Stimulated activated CD4-positive, alpha-beta T cell treated with anti-CD3 and anti-CD28 coated beads, Interleukin-4, amount 100 ng/mL, for 24 hours (primary cell): ENCODE measurements at regions not wholly inside any gene's neighbourhood (a gene's known extent, or its start where the extent isn't known, plus 50 kb on each side); places are given as distances from the start of the nearest gene placed in this dataset.
"Not testable (repeated sequence)": the region's sequence is repeated elsewhere in the genome, so short reads cannot be mapped to it uniquely, and the experiment has no call there.

Source experiments
- DNase-seq: peaks from one replicate; pipeline ENCODE4 v3.0.0-alpha.2; 2020

- no peak for DNase-seq
These were observed 98.1 kb upstream of the ANXA1 start for GRCh38 chr9:73053543-73053942.

GRCh38 chr9:73050887-73051550 lies 98.2 kb upstream of the ALDH1A1 start:
- no peak for DNase-seq

DNA sequence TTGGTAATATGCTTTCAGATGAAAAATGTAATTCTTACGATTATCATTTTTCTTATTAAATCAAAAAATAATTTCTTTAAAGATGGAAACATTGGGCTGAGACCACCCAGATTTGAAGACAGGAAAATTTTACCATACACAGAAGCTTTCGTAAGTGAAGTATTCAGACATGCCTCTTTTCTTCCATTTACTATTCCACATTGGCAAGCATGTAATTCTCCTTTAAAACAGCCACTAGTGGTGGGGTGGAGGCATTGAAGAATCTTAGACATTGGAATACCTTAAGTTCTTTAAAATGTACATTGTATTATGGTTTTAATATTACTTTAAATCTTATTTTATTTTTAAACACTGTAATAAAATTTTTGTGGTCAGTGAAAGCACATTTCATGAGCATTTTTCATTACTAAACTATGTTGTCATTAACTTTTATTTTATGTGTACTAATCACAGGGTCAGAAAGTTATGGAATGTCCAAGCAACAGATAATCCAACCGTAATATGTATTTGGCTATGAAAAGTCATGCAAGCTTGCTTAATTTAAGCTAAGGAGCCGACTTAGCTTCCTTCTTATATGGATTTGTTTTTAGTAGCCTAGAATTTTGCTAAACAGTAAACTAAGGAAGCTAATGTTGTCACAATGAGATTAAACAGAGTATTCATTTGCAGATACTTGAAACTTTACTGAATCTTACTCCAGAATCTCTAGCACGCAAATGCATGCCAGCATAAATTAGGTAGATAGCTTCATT lies 97.4 kb upstream of the ALDH1A1 start:
- DNase-seq, result no peak

DNA sequence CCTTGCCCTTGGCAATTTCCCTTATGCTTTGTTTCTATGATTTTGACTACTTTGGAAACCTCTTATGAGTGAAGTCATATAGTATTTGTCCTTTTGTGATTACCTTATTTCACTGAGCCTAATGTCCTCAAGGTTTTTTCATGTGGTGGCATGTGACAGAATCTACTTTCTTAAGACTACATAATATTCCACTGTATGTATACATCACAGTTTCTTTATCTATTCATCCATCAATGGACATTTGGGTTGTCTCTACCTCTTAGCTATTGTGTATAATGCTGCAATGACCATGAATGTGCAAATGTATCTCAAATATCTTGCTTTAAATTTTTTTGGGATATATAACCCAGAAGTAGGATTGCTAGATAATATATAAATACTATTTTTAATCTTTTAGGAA lies 96.4 kb upstream of the ALDH1A1 start:
- DNase-seq, result no peak

DNA sequence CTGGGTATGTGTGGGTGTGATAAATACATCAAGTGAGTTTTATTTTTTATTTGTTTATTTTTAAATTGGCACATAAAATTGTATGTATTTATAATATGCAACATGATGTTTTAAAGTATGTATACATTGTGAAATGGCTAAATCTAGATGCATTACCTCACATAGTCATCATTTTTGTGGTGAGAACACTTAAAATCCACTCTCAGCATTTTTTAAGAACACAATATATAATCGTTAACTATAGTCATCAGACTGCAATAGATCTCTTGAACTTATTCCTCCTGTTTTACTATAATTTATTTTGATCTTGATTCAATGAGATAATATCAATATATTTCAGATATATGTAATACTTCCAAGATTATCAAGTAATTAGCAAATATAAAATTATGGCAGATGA lies 93.9 kb upstream of the ALDH1A1 start:
- no peak for DNase-seq

DNA sequence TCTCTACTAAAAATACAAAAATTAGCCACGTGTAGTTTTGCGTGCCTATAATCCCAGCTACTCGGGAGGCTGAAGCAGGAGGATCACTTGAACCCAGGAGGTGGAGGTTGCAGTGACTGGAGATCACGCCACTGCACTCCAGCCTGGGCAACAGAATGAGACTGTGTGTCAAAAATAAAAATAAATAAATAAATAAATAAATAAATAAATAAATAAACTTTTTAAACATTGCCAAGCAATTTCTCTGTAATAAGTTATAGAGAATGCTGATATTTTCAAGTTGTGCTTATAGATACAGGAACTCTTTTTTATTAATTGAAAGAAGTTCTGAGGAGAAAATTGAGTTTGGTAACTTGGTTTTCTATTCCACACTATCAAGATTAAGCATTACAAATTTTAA lies 91.9 kb upstream of the ALDH1A1 start:
- not testable (repeated sequence) for DNase-seq

GRCh38 chr9:73042155-73042554 lies 89.3 kb upstream of the ALDH1A1 start:
- DNase-seq, result no peak

DNA sequence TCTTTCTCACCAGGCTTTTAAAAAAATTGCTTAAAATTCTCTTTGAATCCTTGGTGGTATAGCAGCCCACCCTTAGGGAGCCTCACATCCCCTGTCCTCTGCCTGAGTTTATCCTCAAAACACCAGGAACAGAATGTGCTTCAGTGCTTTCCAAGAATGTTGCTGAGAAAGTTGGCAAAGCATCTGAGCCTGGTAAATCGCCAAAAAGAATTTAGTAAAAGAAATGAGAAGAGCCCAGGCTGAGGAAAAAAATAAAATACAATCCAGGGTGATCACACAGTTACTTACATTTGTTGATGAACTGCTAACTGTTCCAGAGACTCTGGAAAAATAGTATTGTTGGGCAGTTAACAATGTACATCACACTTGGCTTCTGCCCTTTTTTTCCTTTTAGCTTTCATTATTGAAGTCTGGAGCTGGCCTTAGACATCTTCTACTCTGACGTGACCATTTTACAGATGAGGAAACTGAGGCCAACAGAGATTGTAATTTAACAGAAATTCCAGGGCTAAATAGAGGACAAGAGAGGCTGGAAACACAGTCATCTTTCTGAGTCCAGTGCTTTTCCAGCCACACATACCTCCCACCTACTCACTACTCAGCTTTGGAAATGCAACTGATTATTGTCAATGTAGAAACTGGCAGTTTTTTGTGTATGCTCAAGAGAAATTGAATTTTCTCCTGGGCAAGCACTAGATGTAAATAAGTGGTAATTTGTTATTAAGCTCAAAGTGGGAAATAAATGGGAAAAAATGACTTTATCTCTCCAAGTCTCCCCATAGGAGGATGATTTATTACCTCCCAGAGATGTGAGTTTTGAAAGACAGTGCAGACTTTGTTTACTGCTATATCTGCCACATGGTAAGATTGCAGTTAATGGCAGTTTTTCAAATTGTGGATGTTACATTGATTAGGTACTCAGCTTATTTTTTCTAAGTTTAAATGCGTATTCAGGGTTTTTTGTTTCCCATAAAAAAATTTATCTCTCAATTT lies 86.7 kb upstream of the ALDH1A1 start:
- no peak for DNase-seq

DNA sequence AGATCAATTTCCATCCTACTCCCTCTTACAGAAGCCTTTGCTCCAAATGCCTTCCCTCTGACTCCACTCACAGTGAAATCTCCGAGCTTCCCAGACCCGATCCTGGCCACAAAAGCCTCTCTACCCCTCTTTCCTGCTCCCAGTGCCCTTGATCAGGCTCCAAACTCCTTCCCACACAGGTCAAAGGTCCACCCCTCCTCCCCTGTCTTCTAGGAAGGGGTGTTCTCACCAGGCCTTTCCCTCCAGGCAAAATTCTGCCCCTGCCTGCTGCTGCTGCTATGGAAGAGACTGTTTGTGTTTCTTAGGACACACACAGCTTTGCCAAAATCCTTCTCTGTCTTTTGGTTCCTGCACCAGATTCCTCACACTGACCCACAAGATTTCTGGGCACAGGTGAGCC lies 85.8 kb upstream of the ALDH1A1 start:
- no peak for DNase-seq

DNA sequence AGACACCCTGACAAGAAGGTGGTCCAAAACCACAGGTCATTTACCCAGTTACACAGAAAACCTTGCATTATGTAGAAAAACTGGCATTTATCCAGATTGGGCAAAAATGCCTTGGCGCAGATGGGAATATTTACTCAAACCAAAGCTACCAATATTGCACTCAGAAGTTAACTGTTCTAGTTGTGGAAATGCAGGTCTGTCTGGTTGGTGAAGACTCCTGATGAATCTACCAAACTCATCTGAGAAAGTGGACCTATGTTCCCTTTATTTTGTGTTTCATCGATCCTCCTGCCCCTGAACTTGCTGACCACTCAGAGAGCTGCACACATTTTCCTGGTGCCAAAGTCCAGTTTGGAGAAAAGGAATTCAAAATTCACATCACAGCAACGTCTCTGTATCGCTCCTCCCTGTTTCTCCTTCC lies 85.2 kb upstream of the ALDH1A1 start:
- DNase-seq, result no peak

GRCh38 chr9:73037613-73038012 lies 84.8 kb upstream of the ALDH1A1 start:
- no peak for DNase-seq

GRCh38 chr9:73034962-73035361 lies 82.1 kb upstream of the ALDH1A1 start:
- no peak for DNase-seq

DNA sequence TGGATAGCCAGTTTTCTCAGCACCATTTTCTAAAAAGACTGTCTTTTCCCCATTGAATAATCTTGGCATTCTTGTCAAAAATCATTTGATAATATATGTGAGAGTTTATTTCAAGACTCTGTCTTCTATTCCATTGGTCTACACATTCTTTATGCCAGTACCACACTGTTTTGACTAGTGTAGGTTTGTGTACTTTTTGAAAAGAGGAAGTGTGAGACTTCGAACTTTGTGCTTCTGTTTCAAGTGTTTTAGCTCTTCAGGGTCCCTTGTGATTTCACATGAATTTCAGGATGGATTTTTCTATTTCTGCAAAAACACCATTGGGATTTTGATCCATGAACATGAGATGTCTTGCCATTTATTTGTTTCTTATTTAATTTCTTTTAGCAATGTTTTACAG lies 78.5 kb upstream of the ALDH1A1 start:
- no peak for DNase-seq

DNA sequence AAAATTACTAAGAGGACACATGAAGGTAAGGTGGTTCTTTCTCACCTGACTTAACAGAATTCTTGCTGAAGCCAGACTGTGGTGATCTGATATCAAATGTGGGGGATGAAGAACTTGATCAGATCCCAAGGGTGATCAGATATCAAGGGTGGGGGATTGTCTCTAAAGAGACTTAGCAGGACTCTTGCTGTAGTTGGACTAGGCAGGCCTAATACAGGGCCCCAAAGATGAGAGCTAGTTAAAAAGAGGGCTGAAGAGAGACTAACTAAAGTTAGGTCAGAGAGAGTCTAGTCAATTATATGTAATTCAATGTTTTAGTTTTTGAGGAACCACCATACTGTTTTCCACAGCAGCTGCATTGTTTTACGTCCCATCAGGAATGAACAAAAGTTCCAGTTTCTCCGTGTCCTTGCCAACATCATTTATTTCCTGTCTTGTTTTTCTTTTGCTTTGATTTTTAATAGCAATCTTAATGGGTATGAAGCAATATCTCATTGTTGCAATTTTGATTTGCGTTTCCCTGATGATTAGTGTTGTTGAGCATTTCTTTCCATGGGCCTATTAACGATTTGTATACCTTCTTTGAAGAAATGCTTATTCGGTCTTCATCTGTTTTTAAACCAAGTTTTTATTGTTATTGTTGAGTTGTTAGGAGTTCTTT lies 77.6 kb upstream of the ALDH1A1 start:
- no peak for DNase-seq

GRCh38 chr9:73029346-73029745 lies 76.5 kb upstream of the ALDH1A1 start:
- no peak for DNase-seq

- DNase-seq, result no peak
These were observed 73.5 kb upstream of the ALDH1A1 start for GRCh38 chr9:73026375-73026774.

DNA sequence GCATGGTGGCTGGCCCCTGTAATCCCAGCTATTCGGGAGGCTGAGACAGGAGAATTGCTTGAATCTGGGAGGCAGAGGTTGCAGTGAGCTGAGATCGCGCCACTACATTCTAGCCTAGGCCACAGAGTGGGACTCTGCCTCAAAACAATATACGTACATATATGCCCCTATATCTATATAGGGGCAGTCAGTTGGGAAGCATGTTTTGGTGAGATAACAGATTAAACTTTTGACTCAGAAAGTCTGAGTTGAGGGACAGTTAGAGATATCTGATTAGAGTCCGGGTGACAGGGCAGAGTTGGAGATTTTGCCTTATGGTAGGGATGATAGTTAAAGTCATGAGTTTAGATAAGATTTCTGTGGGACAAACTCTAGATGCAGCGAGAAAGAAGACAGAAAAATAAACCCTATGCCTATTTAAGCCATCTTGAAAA lies 71.8 kb upstream of the ALDH1A1 start:
- DNase-seq, result no peak

- peak; percentile 48 for DNase-seq
These were observed 70.2 kb upstream of the ALDH1A1 start for GRCh38 chr9:73023025-73023541.

DNA sequence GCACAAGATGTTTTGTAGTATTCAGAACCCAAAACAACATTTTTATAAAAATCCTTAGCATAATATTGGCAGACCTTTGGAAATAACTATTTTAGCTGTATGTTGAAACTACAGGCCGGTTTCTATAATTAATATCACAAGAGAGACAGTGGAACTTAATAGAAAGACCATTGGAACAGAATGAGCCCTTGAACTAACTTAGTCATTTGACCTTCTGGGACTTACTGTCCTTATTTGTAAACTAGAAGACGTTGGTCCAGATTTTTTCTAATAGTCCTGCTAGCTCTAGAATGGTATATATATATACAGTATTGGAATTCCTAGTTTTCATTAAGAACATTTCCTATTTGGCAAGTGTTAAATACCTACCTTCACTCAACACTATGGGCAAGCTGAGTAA lies 69.5 kb upstream of the ALDH1A1 start:
- DNase-seq, result no peak

- DNase-seq, result no peak
These were observed 68.0 kb upstream of the ALDH1A1 start for GRCh38 chr9:73020877-73021276.

DNA sequence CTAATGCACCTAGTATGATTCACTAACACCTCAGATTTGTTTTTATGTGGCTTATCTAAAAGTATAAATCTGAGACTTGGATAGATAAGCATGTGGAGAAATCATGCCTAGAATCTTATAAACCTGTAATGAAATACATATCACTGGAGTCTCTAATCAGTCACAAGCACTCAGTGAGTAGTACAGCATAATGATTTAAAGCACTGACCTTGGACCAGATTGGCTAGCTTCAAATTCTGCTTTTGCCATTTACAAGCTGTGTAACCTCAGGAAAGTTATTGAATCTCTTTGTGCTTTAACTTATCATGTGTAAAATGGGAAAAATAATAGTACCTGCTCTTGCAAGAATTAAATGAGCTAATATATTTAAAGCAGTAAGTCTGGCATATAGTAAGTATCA lies 61.2 kb upstream of the ALDH1A1 start:
- DNase-seq, result no peak

DNA sequence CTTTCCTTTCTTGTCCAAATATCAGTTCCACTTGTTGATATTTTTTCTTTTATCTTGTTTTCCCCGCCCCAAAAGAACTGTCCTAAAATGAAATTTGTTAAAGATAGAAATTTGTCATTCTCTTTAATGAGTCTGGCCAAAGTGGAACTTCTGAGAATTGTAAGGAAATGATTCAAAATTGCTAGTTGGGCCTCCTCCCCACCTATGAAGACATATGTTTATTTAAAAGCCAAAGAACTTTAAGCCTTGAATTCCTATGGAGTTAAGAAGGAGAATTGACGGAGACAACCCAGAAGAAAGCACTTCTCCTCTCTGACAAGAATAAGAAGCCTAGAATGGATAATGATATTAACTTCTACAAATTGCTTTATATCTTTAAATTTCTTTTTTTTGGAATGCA lies 59.1 kb upstream of the ALDH1A1 start:
- no peak for DNase-seq
